HEK293T (cell line): ENCODE measurements at regions not wholly inside any gene's neighbourhood (a gene's known extent, or its start where the extent isn't known, plus 50 kb on each side); places are given as distances from the start of the nearest gene placed in this dataset.

ENCODE experiments used
- FOXK2 ChIP-seq: fragments of 450-650 bp; IDR thresholded peaks from 2 replicates; pipeline ENCODE4 v1.6.1; 2016; ENCODE audit warnings: mild to moderate bottlenecking
- FOXM1 ChIP-seq: fragments of 450-650 bp; IDR thresholded peaks from 2 replicates; pipeline ENCODE4 v1.6.1; 2017; ENCODE audit warnings: mild to moderate bottlenecking, borderline replicate concordance
- TARDBP ChIP-seq: fragments of 450-650 bp; IDR thresholded peaks from 2 replicates; pipeline ENCODE4 v1.6.1; 2016

DNA sequence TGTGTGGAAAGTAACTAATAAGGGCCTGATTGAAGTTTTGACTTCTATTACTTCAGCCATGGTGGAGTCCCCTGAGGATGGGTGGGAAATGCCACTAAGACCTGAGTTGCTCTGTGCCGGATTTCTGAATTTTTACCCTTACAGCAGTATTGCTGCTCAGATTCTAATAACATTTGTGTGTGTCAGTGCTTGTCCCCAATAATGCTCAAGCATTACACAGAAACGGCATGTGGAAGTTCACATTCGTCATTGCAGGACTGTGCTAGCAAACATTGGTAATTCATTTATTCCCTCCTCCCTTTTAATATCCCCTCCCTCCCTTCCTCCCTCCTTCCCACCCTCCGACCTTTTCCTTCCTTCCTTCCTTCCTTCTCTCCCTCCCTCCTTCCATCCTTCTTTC lies 484.5 kb upstream of the ONECUT1 start:
- TF ChIP-seq FOXK2 (no peak), FOXM1 (no peak), TARDBP (no peak)
